HTR-8/SVneo (cell line): ENCODE measurements at regions not wholly inside any gene's neighbourhood (a gene's known extent, or its start where the extent isn't known, plus 50 kb on each side); places are given as distances from the start of the nearest gene placed in this dataset.

ENCODE experiments used
- DNase-seq: peaks from one replicate; pipeline ENCODE4 v3.0.0; 2011; ENCODE audit warnings: low spot score, mixed read lengths; ENCODE audit not compliant: insufficient read length
- FAIRE-seq: peaks from 2 replicates; lab custom pipeline; 2011; peaks lifted over from hg19 to GRCh38; lab: Jason Lieb, UNC

DNA sequence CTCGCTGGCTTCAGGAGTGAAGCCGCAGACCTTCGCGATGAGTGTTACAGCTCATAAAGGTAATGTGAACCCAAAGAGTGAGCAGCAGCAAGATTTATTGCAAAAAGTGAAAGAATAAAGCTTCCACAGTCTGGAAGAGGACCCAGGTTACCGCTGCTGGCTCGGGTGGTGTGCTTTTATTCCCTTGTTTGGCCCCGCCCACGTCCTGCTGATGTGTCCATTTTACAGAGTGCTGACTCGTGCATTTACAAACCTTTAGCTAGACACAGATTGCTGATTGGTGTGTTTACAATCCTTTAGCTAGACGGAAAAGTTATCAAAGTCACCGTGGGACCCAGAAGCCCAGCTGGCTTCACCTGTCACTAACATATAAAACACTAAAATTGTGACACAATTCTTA is 1464.5 kb downstream of the ZPLD1 start:
- DNase-seq (no peak), FAIRE-seq (no peak)

GRCh38 chr3:103904991-103905390 is 1461.7 kb upstream of the ALCAM start:
- no peak for FAIRE-seq
- DNase-seq = no peak

- no peak for DNase-seq
- no peak for FAIRE-seq
These were observed 1460.4 kb upstream of the ALCAM start for GRCh38 chr3:103906304-103906703.

DNA sequence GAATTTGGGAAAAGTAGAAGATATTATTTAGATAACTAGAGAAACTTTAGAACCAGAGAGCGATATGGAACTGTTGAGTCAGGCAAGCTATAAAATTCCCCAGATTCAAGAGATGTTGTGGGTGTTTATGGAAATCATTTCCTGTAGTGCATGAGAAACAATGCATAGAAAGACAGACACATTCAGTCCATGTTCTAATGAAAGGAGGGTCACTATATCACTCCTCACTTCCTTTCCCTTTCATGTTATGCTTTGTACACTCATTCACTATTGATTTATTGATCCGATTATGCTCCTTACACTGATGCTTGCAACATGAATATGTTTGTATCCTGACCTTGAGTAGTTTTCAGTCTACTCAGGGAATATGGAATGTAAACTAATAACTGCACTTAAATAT is 1459.9 kb upstream of the ALCAM start:
- no peak for DNase-seq
- no peak for FAIRE-seq

DNA sequence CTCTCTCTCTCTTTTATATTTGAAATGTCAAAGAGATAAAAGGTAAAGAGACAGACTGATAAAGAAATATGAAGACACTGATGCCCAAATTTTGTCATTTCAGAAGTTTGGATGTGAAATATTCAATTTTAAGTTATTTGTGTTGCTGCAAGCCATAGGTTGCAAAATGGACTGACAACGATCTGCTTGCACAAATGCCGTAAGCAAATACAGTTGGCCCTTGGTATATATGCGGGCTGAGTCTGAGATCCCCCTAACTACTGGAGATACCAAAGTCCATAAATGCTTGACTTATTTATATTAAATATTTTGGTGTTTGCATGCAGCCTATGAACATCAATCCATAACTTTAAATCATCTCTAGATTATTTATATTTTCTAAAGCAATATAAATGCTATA is 1459.1 kb upstream of the ALCAM start:
- no peak for FAIRE-seq

GRCh38 chr3:103909395-103909794 is 1457.3 kb upstream of the ALCAM start:
- no peak for DNase-seq
- FAIRE-seq = no peak

More for the DNA sequence above, 1459.1 kb upstream of the ALCAM start:
- no peak for DNase-seq

DNA sequence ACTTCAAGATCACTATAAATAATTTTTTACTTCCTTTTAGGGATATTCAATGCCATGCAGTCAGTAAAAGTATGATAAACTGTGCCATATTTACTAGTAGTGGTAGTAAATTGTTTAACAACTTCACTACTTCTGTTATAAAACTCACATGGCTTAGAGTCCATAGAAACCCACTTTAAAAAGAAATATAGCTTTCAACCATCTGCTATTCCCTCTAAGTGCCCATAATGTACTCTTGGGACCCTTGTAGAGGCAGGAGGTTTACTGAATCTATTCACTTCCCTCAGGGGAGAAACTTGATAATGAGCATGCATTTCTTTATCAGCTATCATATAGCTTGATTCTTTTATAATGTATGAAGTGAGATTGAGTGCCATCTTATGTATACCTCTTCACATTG is 1448.4 kb upstream of the ALCAM start:
- FAIRE-seq = no peak
- DNase-seq = no peak

DNA sequence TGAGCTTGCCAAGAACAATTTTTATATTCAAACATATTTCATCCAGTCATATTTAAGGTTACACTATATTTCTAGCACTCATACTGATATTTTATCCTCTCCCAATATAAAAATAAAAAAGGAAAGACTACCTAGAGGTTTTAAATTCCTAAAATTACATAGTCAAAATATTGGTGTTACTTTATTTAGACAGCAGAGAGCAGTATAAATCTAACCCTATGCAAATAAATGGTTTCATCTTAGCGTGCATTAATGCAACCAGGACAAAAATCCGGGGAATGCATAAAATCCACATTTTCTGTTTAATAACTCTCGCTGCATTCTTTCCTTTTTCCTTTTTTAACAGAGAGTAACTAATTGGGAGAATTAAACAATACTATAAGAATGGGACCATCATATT is 1447.4 kb upstream of the ALCAM start:
- no peak for FAIRE-seq
- no peak for DNase-seq

GRCh38 chr3:103923907-103924306 is 1442.8 kb upstream of the ALCAM start:
- FAIRE-seq (no peak), DNase-seq (no peak)

- DNase-seq (no peak), FAIRE-seq (no peak)
These were observed 1442.2 kb upstream of the ALCAM start for GRCh38 chr3:103924544-103924943.

DNA sequence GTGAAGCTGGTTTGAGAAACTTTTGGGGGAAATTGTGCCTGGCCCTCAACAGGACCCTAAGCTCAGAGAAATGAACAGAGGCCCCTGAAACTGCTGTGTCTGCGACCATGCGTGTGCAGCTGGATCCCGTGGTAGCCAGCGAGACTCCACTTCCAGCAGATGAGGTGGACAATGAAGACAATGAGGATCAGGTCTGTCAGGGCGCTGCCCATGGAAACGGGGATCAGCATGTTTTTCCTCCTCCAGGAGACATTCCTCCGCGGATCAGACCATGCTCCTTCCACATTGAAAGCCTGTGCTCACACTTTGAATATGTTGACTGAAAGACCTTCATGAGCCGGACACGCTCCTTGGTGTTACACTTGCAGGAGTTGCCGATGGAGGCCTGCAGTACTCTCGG is 1439.8 kb upstream of the ALCAM start:
- FAIRE-seq (no peak), DNase-seq (no peak)

GRCh38 chr3:103927896-103928295 is 1438.8 kb upstream of the ALCAM start:
- no peak for DNase-seq
- no peak for FAIRE-seq

DNA sequence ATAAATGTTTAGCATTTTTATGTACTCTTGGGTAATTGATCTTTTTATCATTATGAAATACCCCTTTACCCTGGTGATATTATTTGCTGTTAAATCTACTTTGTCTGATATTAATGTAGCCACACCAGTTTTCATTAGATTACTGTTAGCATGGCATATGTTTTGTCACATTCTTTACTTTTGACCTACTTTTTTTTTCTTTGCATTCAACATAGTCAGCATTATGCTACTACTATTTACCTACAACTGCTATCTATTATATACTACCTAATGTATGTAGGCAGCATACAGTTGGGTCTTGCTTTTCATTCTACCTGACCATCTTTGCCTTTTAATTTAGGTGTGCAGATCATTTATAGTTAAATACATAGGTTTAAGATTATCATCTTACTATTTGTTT is 1429.6 kb upstream of the ALCAM start:
- FAIRE-seq = no peak
- no peak for DNase-seq

- FAIRE-seq (no peak), DNase-seq (no peak)
These were observed 1419.6 kb upstream of the ALCAM start for GRCh38 chr3:103947062-103947461.

GRCh38 chr3:103949693-103950092 is 1417.0 kb upstream of the ALCAM start:
- DNase-seq (peak; percentile 5), FAIRE-seq (no peak)

DNA sequence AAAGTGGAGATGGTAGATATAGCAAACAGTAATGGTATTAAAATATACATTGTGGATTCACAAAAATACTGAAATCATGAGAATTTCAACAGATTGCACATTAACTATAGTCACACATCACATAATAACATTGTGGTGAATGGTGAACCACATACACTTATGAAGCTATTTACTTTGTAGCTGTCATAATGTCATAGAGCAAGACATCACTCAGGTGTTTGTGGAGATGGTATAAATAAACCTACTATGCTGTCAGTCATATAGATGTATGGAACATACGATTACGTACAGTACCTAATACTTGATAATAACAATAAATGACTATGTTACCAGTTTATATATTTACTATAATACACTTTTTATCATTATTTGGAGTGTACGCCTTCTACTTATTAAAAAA is 1416.0 kb upstream of the ALCAM start:
- FAIRE-seq = no peak
- DNase-seq = no peak

DNA sequence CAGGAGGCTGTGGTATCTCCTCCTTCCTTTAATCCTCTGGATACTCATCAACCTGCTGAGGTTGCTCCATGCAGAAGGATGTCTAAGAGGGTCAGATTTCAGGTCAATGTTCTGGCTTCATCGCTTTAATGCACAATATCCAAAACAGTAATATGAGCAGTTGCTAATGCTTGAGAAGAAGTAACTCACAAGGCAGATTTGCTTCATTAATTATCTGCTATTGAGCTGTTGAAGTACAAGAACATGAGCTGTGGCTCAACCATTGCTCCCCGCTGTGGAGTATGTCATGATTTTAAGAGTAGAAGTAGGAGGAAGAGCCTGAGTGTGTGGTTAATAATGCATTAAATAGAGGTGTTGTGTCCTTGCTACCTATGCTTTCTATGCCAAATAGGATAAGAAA is 1412.9 kb upstream of the ALCAM start:
- FAIRE-seq (no peak), DNase-seq (no peak)

GRCh38 chr3:103960819-103961218 is 1405.9 kb upstream of the ALCAM start:
- no peak for FAIRE-seq

DNA sequence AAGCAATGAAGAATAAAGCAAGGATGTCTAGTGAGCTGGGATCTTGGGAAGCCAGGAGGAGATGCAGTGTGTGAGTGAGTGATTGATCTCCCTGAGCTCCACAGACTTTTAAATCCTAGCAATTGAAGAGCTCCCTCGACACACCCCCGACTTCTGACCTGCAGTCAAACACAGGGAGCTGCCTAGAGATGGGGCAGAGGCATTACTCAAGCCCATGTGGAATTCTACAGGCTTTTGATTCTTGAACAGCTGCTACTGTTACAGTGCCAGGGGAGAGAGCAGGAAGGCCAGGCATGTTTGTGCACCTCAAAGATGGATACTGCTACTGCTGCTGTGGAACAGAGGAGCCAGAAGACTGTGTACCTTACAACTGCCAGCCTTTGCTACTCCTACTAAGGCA is 1403.1 kb upstream of the ALCAM start:
- FAIRE-seq (no peak), DNase-seq (no peak)

More at GRCh38 chr3:103960819-103961218, 1405.9 kb upstream of the ALCAM start:
- no peak for DNase-seq

GRCh38 chr3:103965764-103966163 is 1400.9 kb upstream of the ALCAM start:
- no peak for DNase-seq
- FAIRE-seq = no peak

GRCh38 chr3:103966749-103967148 is 1400.0 kb upstream of the ALCAM start:
- FAIRE-seq (no peak), DNase-seq (no peak)

GRCh38 chr3:103968131-103968530 is 1398.6 kb upstream of the ALCAM start:
- FAIRE-seq = no peak
- no peak for DNase-seq

DNA sequence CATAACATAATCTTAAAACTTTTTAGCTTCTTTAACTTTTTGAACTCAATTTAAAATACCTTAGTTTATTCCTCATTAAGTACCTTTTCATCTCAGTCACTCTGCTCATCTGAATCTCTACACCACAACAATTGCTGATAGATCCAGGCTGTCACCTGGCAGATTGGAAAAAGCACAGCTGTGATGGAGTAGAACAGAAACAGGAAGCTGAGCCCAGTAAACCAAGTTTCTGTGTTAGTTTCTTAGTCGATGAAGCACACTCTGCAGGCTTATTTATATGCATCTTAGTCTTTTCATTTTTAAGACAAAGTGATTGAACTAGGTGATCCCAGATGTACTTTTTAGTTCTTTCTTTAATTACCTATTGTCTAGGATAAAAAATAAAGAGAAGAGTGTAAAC is 1398.0 kb upstream of the ALCAM start:
- FAIRE-seq (no peak), DNase-seq (peak; percentile 3)
